Gastroesophageal sphincter (tissue), 3 donors: ENCODE measurements at regions not wholly inside any gene's neighbourhood (a gene's known extent, or its start where the extent isn't known, plus 50 kb on each side); places are given as distances from the start of the nearest gene placed in this dataset.

Experiments
- POLR2A ChIP-seq, 2 donors: fragments of 450-650 bp; IDR thresholded peaks; one replicate each; pipeline ENCODE4 v1.6.1; 2017; ENCODE audit warnings: antibody characterized with exemption in 2 of 2, mild to moderate bottlenecking in 2 of 2, moderate library complexity in 1 of 2
- POLR2AphosphoS5 ChIP-seq: sonication (generic); formaldehyde crosslinking; IDR thresholded peaks from one replicate; pipeline ENCODE4 v1.6.1; 2017; ENCODE audit warnings: antibody characterized with exemption
- TF ChIP-seq, protein P1 (sequence below), 4 experiments: fragments of 200-600 bp in 2 of 4; fragments of 450-650 bp in 2 of 4; sonication (generic) in 1 of 4; IDR thresholded peaks; one replicate each; pipeline ENCODE4 v1.5.1; 2017 to 2019; ENCODE audit warnings: antibody characterized with exemption in 4 of 4, mild to moderate bottlenecking in 2 of 4, moderate library complexity in 2 of 4

GRCh38 chrX:4708970-4709760 is 995.7 kb upstream of the PRKX start:
- TF ChIP-seq POLR2AphosphoS5 (no peak), POLR2A (IDR thresholded peaks at IDR 0.05) (no peak)
- TF ChIP-seq, protein P1, sequence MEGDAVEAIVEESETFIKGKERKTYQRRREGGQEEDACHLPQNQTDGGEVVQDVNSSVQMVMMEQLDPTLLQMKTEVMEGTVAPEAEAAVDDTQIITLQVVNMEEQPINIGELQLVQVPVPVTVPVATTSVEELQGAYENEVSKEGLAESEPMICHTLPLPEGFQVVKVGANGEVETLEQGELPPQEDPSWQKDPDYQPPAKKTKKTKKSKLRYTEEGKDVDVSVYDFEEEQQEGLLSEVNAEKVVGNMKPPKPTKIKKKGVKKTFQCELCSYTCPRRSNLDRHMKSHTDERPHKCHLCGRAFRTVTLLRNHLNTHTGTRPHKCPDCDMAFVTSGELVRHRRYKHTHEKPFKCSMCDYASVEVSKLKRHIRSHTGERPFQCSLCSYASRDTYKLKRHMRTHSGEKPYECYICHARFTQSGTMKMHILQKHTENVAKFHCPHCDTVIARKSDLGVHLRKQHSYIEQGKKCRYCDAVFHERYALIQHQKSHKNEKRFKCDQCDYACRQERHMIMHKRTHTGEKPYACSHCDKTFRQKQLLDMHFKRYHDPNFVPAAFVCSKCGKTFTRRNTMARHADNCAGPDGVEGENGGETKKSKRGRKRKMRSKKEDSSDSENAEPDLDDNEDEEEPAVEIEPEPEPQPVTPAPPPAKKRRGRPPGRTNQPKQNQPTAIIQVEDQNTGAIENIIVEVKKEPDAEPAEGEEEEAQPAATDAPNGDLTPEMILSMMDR (IDR thresholded peaks at IDR 0.05) = no peak
